Right atrium auricular region (tissue), 2 donors: ENCODE measurements at regions not wholly inside any gene's neighbourhood (a gene's known extent, or its start where the extent isn't known, plus 50 kb on each side); places are given as distances from the start of the nearest gene placed in this dataset.

Experiments used
- DNase-seq: peaks from one replicate; pipeline ENCODE4 v3.0.0-alpha.2; 2019; ENCODE audit warnings: low spot score
- H3K27ac ChIP-seq, 2 donors: fragments of 200-600 bp; sonication (generic); 1 replicate in 1 of 2; 2 replicates in 1 of 2; pipeline ENCODE4 v1.5.1; 2016 to 2019
- H3K27me3 ChIP-seq, 2 donors: fragments of 200-600 bp; sonication (generic); one replicate each; pipeline versions ENCODE4 v1.5.1 to v1.6.0; 2017 to 2019
- H3K36me3 ChIP-seq: fragments of 200-600 bp; sonication (generic); one replicate; pipeline ENCODE4 v1.5.1; 2016
- H3K4me1 ChIP-seq, 2 donors: fragments of 200-600 bp; sonication (generic); one replicate each; pipeline versions ENCODE4 v1.5.1 to v1.6.0; 2017 to 2019
- H3K4me3 ChIP-seq, 2 donors: fragments of 200-600 bp; sonication (generic); 1 replicate in 1 of 2; 2 replicates in 1 of 2; pipeline ENCODE4 v1.5.1; 2017 to 2019; ENCODE audit warnings: mild to moderate bottlenecking in 1 of 2, moderate library complexity in 1 of 2
- H3K9me3 ChIP-seq, 2 donors: fragments of 200-600 bp; sonication (generic); one replicate each; pipeline ENCODE4 v1.5.1; 2019
- TF ChIP-seq, protein P1 (sequence below), 2 donors: fragments of 200-600 bp; sonication (generic); IDR thresholded peaks; one replicate each; pipeline ENCODE4 v1.5.1; 2019; ENCODE audit warnings: antibody characterized with exemption in 2 of 2

DNA sequence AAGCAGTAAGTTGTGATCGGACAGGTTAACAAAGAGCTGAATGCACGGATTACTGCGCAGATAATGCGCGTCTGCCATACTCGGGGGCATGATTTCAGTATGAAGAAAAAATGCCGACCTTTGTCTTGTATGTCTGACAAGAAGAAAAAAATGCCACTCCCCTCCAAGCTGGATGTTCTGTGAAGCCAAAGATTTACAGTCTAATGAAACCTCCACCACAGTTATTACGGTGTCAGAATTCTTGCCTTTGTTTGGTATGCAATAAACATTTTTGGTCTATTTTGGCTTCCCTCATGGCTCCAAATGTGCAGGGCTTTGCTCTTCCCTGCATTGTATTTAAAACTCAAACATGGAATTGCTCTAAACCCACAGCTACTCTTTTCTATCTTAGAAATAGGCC lies 72.2 kb upstream of the THUMPD2 start:
- no peak overlapping the region for H3K27ac ChIP-seq
- no peaks in the 10 kb centered on the region for H3K9me3 ChIP-seq
- H3K36me3 ChIP-seq = no peaks in the 10 kb centered on the region
- no peaks in the 10 kb centered on the region for H3K27me3 ChIP-seq
- DNase-seq = no peak
- H3K4me1 ChIP-seq = peaks cover 0 to 5% of the 10 kb centered on the region in 2 donors
- TF ChIP-seq, protein P1, sequence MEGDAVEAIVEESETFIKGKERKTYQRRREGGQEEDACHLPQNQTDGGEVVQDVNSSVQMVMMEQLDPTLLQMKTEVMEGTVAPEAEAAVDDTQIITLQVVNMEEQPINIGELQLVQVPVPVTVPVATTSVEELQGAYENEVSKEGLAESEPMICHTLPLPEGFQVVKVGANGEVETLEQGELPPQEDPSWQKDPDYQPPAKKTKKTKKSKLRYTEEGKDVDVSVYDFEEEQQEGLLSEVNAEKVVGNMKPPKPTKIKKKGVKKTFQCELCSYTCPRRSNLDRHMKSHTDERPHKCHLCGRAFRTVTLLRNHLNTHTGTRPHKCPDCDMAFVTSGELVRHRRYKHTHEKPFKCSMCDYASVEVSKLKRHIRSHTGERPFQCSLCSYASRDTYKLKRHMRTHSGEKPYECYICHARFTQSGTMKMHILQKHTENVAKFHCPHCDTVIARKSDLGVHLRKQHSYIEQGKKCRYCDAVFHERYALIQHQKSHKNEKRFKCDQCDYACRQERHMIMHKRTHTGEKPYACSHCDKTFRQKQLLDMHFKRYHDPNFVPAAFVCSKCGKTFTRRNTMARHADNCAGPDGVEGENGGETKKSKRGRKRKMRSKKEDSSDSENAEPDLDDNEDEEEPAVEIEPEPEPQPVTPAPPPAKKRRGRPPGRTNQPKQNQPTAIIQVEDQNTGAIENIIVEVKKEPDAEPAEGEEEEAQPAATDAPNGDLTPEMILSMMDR (IDR thresholded peaks at IDR 0.05) = no peak
- H3K4me3 ChIP-seq = no peak overlapping the region

DNA sequence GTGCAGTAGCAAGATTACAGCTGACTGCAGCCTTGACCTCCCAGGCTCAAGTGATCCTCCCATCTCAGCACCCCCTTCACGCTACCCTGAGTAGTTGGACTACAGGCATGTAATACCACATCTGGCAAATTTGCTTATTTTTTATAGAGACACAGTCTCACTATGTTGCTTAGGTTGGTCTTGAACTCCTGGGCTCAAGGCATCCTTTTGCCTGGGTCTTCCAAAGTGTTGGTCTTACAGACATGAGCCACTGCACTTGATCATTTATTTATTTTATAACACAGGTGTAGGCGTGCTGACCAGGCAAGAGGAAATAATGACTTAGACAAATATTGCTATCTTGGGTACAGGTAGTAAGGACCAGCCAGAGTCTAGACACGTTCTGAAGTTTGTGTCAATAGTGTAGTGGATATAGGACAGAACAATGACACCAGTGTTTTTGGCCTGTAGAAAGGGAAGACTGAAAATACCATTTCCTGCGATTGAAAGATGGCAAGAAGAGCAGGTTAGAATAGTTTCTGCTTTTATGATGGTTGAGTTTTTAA lies 71.0 kb upstream of the THUMPD2 start:
- Histone ChIP-seq H3K27me3 (no peaks in the 10 kb centered on the region), H3K4me3 (no peak overlapping the region), H3K9me3 (no peaks in the 10 kb centered on the region), H3K36me3 (no peaks in the 10 kb centered on the region), H3K27ac (no peak overlapping the region), H3K4me1 (peaks cover 0 to 5% of the 10 kb centered on the region in 2 donors)
- TF ChIP-seq, protein P1 (IDR thresholded peaks at IDR 0.05) = no peak
- no peak for DNase-seq

DNA sequence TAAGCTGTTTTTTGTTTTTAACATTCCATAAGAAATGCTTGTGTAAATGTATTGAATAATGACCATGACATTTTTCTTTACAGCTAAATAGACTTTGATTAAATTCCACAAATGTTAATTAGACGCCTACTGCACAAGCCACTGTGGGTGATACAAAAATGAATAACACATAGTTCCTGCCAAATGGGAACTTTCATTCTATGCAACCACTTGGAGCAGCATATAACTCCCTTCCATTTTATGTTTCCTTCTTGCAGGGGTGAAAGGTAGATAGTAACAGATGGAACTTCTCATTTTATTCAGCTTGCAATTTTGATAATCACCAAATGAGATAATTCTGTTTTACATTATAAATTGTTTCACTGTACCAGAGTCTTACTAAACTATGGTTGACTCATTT lies 70.0 kb upstream of the THUMPD2 start:
- H3K27me3 ChIP-seq = no peaks in the 10 kb centered on the region
- no peak overlapping the region for H3K4me3 ChIP-seq
- TF ChIP-seq, protein P1 (IDR thresholded peaks at IDR 0.05) = no peak
- H3K4me1 ChIP-seq = peaks cover 0 to 5% of the 10 kb centered on the region in 2 donors
- no peak overlapping the region for H3K27ac ChIP-seq
- DNase-seq = no peak
- no peaks in the 10 kb centered on the region for H3K36me3 ChIP-seq
- no peaks in the 10 kb centered on the region for H3K9me3 ChIP-seq

DNA sequence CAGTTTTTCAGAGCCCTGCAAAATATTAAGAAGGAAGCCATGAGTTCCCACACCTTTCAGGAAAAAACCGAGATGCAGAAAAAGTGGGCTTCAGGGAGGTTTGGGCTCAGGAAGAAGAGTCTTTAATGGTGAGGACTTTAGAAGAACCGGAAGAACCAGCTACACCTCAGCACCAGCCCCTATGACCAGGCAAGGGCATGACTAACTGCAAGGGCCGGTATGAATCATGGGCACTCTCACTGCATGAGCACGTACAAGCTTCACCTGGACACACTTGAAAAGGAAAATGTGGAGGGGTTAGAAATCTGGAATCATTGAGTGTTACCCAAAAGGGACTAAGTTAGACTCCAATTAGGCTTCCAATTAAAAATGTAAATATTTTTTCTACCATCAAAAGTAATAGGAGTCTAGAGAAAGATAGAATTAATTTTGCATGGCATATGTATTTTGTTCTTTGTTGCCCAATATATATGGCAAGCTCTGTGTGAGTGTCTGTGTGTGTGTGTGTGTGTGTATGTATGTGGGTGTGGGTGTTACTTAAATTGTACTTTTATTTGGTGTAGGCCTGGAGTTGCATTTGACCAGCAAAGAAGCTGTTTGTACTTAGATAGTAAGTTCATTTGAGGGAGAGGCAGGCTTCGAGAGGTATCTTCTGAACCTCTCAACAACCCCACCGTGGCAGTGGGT lies 66.5 kb upstream of the THUMPD2 start:
- DNase-seq = no peak
- Histone ChIP-seq H3K36me3 (no peaks in the 10 kb centered on the region), H3K9me3 (no peaks in the 10 kb centered on the region), H3K4me1 (no peaks in the 10 kb centered on the region), H3K27ac (no peak overlapping the region), H3K4me3 (no peak overlapping the region), H3K27me3 (no peaks in the 10 kb centered on the region)
- TF ChIP-seq, protein P1 (IDR thresholded peaks at IDR 0.05) = no peak

DNA sequence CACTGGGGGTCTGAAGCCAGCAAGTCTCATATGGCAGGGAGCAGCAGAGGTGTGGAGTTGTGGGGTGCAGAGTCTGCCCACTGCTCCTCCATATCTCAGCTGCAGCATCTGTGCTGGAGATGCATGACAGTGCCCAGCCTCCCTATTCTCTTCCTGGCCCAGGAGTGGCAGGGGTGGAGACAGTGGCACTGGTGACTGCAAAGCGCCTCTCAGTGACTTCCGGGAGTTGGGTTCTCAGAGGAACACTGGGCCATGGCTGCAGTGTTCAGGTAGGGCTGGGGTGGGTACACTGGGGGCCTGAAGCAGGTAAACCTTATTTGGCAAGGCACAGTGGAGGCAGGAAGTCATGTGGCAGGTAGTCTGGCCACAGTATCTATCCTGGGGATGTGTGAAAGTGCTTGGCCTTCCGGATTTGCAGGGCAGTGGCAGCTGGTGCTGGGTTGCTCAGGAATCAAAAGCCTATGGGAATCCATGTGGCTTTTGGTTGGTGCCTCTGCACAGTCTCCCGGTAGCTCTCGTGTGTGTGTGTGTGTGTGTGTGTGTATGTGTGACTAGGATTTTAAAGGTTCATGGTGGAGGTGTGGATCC lies 60.3 kb upstream of the THUMPD2 start:
- H3K27ac ChIP-seq = no peak overlapping the region
- H3K9me3 ChIP-seq = peaks cover 0 to 24% of the 10 kb centered on the region in 2 donors
- H3K27me3 ChIP-seq = no peaks in the 10 kb centered on the region
- no peak overlapping the region for H3K4me3 ChIP-seq
- H3K4me1 ChIP-seq = no peaks in the 10 kb centered on the region
- H3K36me3 ChIP-seq = no peaks in the 10 kb centered on the region
- no peak for DNase-seq
- TF ChIP-seq, protein P1 (IDR thresholded peaks at IDR 0.05) = no peak
